Endothelial cell of umbilical vein (primary cell): ENCODE measurements at regions not wholly inside any gene's neighbourhood (a gene's known extent, or its start where the extent isn't known, plus 50 kb on each side); places are given as distances from the start of the nearest gene placed in this dataset.

Experiments
- BruUV-seq: library from RNA; stranded (reverse); fragments of 400-500 nt; replicated peaks from 2 replicates; lab custom pipeline; 2021; lab: Mats Ljungman, UMichigan
- CTCF ChIA-PET: fragments of 300-600, 350-600 bp; sonication (Branson Sonifier 250); formaldehyde crosslinking; loops from one replicate; lab custom pipeline; 2021; ENCODE audit warnings: antibody characterized with exemption, inconsistent platforms; lab: Charles Lee
- POLR2A ChIA-PET: fragments of 300-600, 350-600 bp; sonication (Branson Sonifier 250); formaldehyde crosslinking; loops from one replicate; lab custom pipeline; 2021; ENCODE audit warnings: antibody characterized with exemption, inconsistent platforms; lab: Charles Lee
- DNase-seq: peaks from one replicate; pipeline ENCODE4 v3.0.0-alpha.2; 2011; ENCODE audit warnings: low read depth, low spot score
- FAIRE-seq: peaks from 2 replicates; lab custom pipeline; 2011; peaks lifted over from hg19 to GRCh38; lab: Jason Lieb, UNC
- H2AFZ ChIP-seq: 2 replicates; pipeline ENCODE4 v1.6.0; 2012; ENCODE audit warnings: low read depth, low read length, control low read depth, inconsistent platforms
- H3K27ac ChIP-seq: 2 replicates; pipeline ENCODE4 v1.5.1; 2011; ENCODE audit warnings: low read depth, mild to moderate bottlenecking, control low read depth, low read length, moderate library complexity; ENCODE audit not compliant: insufficient read depth
- H3K27me3 ChIP-seq, 2 experiments: 2 replicates each; pipeline versions ENCODE4 v1.6.0 to v1.6.1; 2011; ENCODE audit warnings: low read length in 2 of 2, mixed read lengths in 1 of 2; ENCODE audit not compliant: control insufficient read depth in 2 of 2, insufficient read depth in 2 of 2
- H3K36me3 ChIP-seq, 2 experiments: 2 replicates in 1 of 2; 3 replicates in 1 of 2; pipeline ENCODE4 v1.5.1; 2011; ENCODE audit warnings: low read length in 2 of 2, mild to moderate bottlenecking in 1 of 2, moderate library complexity in 1 of 2; ENCODE audit not compliant: control insufficient read depth in 2 of 2, insufficient read depth in 2 of 2; ENCODE audit errors: extremely low read depth in 1 of 2
- H3K4me1 ChIP-seq: 3 replicates; pipeline ENCODE4 v1.5.1; 2011; ENCODE audit warnings: mild to moderate bottlenecking, low read length; ENCODE audit not compliant: control insufficient read depth, insufficient read depth; ENCODE audit errors: extremely low read depth
- H3K4me2 ChIP-seq: 2 replicates; pipeline ENCODE4 v1.6.1; 2011; ENCODE audit warnings: low read length, control low read depth, mixed read lengths; ENCODE audit not compliant: insufficient read depth
- H3K4me3 ChIP-seq, 3 experiments: fragments of 200-600 bp in 1 of 3; sonication (generic), shearing (Covaris generic) in 1 of 3; replicated peaks in 1 of 3; 2 replicates each; pipeline ENCODE4 v1.5.1; 2011 to 2016; ENCODE audit warnings: control low read depth in 3 of 3, low read length in 3 of 3, mild to moderate bottlenecking in 2 of 3, inconsistent platforms in 1 of 3, low read depth in 1 of 3, moderate library complexity in 1 of 3; ENCODE audit not compliant: insufficient read depth in 1 of 3
- H3K79me2 ChIP-seq: 2 replicates; pipeline ENCODE4 v1.6.0; 2012; ENCODE audit warnings: low read length, inconsistent platforms; ENCODE audit not compliant: control insufficient read depth, insufficient read depth
- H3K9ac ChIP-seq: replicated peaks from 2 replicates; pipeline ENCODE3; 2011; ENCODE audit warnings: low read length, control low read depth; ENCODE audit not compliant: insufficient read depth; ENCODE audit errors: extremely low read depth
- H3K9me1 ChIP-seq: replicated peaks from 3 replicates; pipeline ENCODE4 v1.6.0; 2011; ENCODE audit warnings: mild to moderate bottlenecking, low read length; ENCODE audit not compliant: control insufficient read depth, insufficient read depth; ENCODE audit errors: extremely low read depth
- H3K9me3 ChIP-seq: replicated peaks from 2 replicates; pipeline ENCODE4 v1.5.1; 2012; ENCODE audit warnings: low read length, inconsistent platforms; ENCODE audit not compliant: control insufficient read depth, insufficient read depth
- H4K20me1 ChIP-seq: replicated peaks from 2 replicates; pipeline ENCODE3; 2011; ENCODE audit warnings: mild to moderate bottlenecking, low read length; ENCODE audit not compliant: control insufficient read depth, insufficient read depth; ENCODE audit errors: extremely low read depth
- EZH2 ChIP-seq: IDR thresholded peaks from 2 replicates; pipeline ENCODE4 v1.6.1; 2012; ENCODE audit warnings: borderline replicate concordance, low read depth, mild to moderate bottlenecking, moderate library complexity, low read length, inconsistent platforms; ENCODE audit not compliant: severe bottlenecking
- FOS ChIP-seq: IDR thresholded peaks from 2 replicates; pipeline ENCODE4 v1.6.1; 2011; ENCODE audit warnings: mild to moderate bottlenecking, low read length, moderate library complexity, borderline replicate concordance; ENCODE audit not compliant: insufficient read depth
- GATA2 ChIP-seq: IDR thresholded peaks from 2 replicates; pipeline ENCODE4 v1.7.0; 2011; ENCODE audit warnings: low read depth, mild to moderate bottlenecking, moderate library complexity, mixed read lengths, low read length; ENCODE audit not compliant: insufficient read length, insufficient read depth
- JUN ChIP-seq: IDR thresholded peaks from 2 replicates; pipeline ENCODE4 v1.6.1; 2011; ENCODE audit warnings: borderline replicate concordance, low read depth; ENCODE audit not compliant: insufficient read length, insufficient read depth
- MAX ChIP-seq: IDR thresholded peaks from 2 replicates; pipeline ENCODE4 v1.6.1; 2011; ENCODE audit not compliant: insufficient read depth, insufficient read length
- MYC ChIP-seq: IDR thresholded peaks from one replicate; pipeline ENCODE4 v1.6.1; 2011; ENCODE audit warnings: mild to moderate bottlenecking, low read depth, low read length
- POLR2A ChIP-seq: IDR thresholded peaks from 2 replicates; pipeline ENCODE4 v1.6.1; 2012; ENCODE audit warnings: low read depth, mild to moderate bottlenecking, control low read depth, low read length
- POLR2AphosphoS5 ChIP-seq: IDR thresholded peaks from 2 replicates; pipeline ENCODE4 v1.6.1; 2012; ENCODE audit warnings: low read depth, mild to moderate bottlenecking, control low read depth, low read length, moderate library complexity; ENCODE audit not compliant: insufficient read depth
- dilution Hi-C: fragments of 300-500 bp; cut with MboI; formaldehyde crosslinking; loops from one replicate; pipeline ENCODE4 v1.15.0; 2019; ENCODE audit warnings: low sequenced_read_pairs; ENCODE audit not compliant: extremely low pct_ligation_motif_present
- intact Hi-C: fragments of 100-400 bp; cut with micrococcal nuclease; formaldehyde crosslinking; loops from one replicate; pipeline ENCODE4 v1.10.0; 2022
- TF ChIP-seq, protein P1 (sequence below), 2 donors: IDR thresholded peaks; 1 replicate in 1 of 2; 2 replicates in 1 of 2; pipeline ENCODE4 v1.5.1; 2011; ENCODE audit warnings: low read length in 2 of 2, mild to moderate bottlenecking in 2 of 2, moderate library complexity in 2 of 2, control low read depth in 1 of 2, inconsistent platforms in 1 of 2, low read depth in 1 of 2; ENCODE audit not compliant: insufficient read depth in 1 of 2; ENCODE audit errors: extremely low read depth in 1 of 2

GRCh38 chr2:81981585-81981984 lies 1677.0 kb upstream of the LRRTM1 start:
- H3K9me3 ChIP-seq, result peaks cover 2% of the 10 kb centered on the region
- no peaks in the 10 kb centered on the region for H3K27me3 ChIP-seq
- no peak overlapping the region for H3K9ac ChIP-seq
- no peak overlapping the region for H3K4me3 ChIP-seq
- DNase-seq, result no peak
- no peak overlapping the region for H3K4me2 ChIP-seq
- ChIA-PET CTCF (no interaction called here), POLR2A (no interaction called here)
- H4K20me1 ChIP-seq, result no peaks in the 10 kb centered on the region
- TF ChIP-seq, protein P1, sequence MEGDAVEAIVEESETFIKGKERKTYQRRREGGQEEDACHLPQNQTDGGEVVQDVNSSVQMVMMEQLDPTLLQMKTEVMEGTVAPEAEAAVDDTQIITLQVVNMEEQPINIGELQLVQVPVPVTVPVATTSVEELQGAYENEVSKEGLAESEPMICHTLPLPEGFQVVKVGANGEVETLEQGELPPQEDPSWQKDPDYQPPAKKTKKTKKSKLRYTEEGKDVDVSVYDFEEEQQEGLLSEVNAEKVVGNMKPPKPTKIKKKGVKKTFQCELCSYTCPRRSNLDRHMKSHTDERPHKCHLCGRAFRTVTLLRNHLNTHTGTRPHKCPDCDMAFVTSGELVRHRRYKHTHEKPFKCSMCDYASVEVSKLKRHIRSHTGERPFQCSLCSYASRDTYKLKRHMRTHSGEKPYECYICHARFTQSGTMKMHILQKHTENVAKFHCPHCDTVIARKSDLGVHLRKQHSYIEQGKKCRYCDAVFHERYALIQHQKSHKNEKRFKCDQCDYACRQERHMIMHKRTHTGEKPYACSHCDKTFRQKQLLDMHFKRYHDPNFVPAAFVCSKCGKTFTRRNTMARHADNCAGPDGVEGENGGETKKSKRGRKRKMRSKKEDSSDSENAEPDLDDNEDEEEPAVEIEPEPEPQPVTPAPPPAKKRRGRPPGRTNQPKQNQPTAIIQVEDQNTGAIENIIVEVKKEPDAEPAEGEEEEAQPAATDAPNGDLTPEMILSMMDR (IDR thresholded peaks at IDR 0.05; ENCODE audit: extremely low read depth in 1 of 2, insufficient read depth in 1 of 2, low read depth in 1 of 2, low read length in 2 of 2), result no peak
- no peak for FAIRE-seq
- intact Hi-C loops, result no loop called here
- no peaks in the 10 kb centered on the region for H3K79me2 ChIP-seq
- H3K9me1 ChIP-seq, result no peaks in the 10 kb centered on the region
- dilution Hi-C loops, result no loop called here
- H3K36me3 ChIP-seq, result no peaks in the 10 kb centered on the region
- H2AFZ ChIP-seq, result no peak overlapping the region
- no peak overlapping the region for H3K27ac ChIP-seq
- no peaks in the 10 kb centered on the region for H3K4me1 ChIP-seq
- no TSS peak for BruUV-seq

GRCh38 chr2:81979086-81979485 lies 1674.5 kb upstream of the LRRTM1 start:
- Histone ChIP-seq H4K20me1 (no peaks in the 10 kb centered on the region), H3K9me3 (peaks cover 2% of the 10 kb centered on the region), H3K27ac (no peak overlapping the region), H2AFZ (no peak overlapping the region), H3K79me2 (no peaks in the 10 kb centered on the region), H3K36me3 (no peaks in the 10 kb centered on the region), H3K9me1 (no peaks in the 10 kb centered on the region), H3K4me2 (no peak overlapping the region), H3K9ac (no peak overlapping the region), H3K4me3 (no peak overlapping the region), H3K4me1 (no peaks in the 10 kb centered on the region), H3K27me3 (no peaks in the 10 kb centered on the region)
- ChIA-PET POLR2A (no interaction called here), CTCF (no interaction called here)
- BruUV-seq, result no TSS peak
- FAIRE-seq, result no peak
- intact Hi-C loops, result no loop called here
- no peak for DNase-seq
- TF ChIP-seq MYC, result no peak
- TF ChIP-seq, protein P1 (IDR thresholded peaks at IDR 0.05; ENCODE audit: extremely low read depth in 1 of 2, insufficient read depth in 1 of 2, low read depth in 1 of 2, low read length in 2 of 2), result no peak
- no peak for TF ChIP-seq EZH2
- TF ChIP-seq FOS, result no peak
- no peak for TF ChIP-seq GATA2
- no peak for TF ChIP-seq MAX
- TF ChIP-seq POLR2AphosphoS5, result no peak
- TF ChIP-seq POLR2A, result no peak
- no peak for TF ChIP-seq JUN
- dilution Hi-C loops, result no loop called here
